LHCN-M2 (cell line): ENCODE measurements at regions not wholly inside any gene's neighbourhood (a gene's known extent, or its start where the extent isn't known, plus 50 kb on each side); places are given as distances from the start of the nearest gene placed in this dataset.
"Not testable (repeated sequence)": the region's sequence is repeated elsewhere in the genome, so short reads cannot be mapped to it uniquely, and the experiment has no call there.

Source experiments
- DNase-seq: peaks from one replicate; pipeline ENCODE4 v3.0.0-alpha.2; 2012; ENCODE audit warnings: low read depth

GRCh38 chr18:8882632-8883408, 177.5 kb downstream of the MTCL1 start:
- peak; percentile 28 for DNase-seq

DNA sequence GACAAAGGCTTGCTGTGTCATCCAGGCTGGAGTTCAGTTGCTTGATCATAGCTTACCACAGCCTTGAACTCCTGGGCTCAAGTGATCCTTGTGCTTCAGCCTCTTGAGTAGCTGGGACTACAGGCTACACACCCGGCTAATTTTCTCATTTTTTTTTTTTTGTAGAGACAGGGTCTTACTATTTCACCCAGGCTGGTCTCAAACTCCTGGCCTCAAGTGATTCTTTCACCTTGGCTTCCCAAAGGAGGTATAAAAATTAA, 178.0 kb downstream of the MTCL1 start:
- DNase-seq, result no peak

DNA sequence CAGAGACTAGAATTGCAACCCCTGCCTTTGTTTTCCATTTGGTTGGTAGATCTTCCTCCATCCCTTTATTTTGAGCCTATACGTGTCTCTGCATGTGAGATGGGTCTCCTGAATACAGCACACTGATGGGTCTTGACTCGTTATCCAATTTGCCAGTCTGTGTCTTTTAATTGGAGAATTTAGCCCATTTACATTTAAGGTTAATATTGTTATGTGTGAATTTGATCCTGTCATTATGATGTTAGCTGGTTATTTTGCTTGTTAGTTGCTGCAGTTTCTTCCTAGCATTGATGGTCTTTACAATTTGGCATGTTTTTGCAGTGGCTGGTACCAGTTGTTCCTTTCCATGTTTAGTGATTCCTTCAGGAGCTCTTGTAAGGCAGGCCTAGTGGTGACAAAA, 182.5 kb downstream of the MTCL1 start:
- DNase-seq, result not testable (repeated sequence)

DNA sequence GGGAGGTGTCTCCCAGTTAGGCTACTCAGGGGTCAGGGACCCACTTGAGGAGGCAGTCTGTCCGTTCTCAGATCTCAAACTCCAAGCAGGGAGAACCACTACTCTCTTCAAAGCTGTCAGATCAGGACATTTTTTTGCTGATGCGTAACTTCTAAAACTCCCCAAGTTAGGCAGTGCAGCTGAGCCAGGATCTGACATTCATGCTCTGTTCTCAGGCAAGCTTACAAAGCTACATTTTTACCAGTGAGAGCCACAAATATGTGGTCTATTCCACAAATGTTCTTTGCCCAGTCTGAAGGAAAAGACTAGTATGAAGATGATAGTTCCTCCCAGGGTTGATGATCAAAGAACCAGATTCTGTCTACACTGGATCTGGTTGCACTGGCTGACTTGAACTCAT, 184.1 kb downstream of the MTCL1 start:
- peak; percentile 14 for DNase-seq

- not testable (repeated sequence) for DNase-seq
Measured at GRCh38 chr18:8890503-8890902, 185.1 kb downstream of the MTCL1 start.

- DNase-seq, result peak; percentile 97
Measured at GRCh38 chr18:8890957-8891464, 185.7 kb downstream of the MTCL1 start.

GRCh38 chr18:8893221-8893620, 187.9 kb downstream of the MTCL1 start:
- no peak for DNase-seq

DNA sequence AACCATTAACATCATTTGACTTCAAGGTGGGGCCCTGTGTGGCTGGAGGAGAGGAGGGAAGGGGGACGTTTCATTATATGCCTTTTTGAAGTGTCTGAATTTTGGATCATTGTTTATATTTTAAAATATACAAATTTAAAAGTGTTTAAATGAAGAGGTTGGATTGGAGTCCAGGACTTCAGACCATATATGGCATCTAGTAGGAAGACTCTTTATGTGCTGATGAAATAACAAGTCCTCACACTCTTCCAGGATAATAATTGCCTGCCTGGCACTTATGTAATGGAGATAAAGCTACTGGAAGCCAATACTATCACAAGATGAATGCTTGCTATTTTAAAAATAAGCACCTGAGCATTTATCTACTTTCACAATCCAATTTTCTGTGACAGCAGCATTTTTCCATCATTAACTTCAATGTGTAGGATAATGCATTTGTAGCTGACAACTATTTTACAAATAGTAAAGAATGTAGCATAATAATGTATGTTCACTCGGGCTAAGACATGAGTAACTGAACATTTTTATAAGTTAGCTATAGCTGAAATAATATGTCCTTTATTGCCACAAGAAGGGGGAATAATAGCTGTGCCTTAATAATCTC, 188.4 kb downstream of the MTCL1 start:
- DNase-seq, result no peak

- no peak for DNase-seq
Measured at GRCh38 chr18:8894823-8895222, 189.5 kb downstream of the MTCL1 start.

- DNase-seq, result no peak
Measured at GRCh38 chr18:8895341-8895740, 190.0 kb downstream of the MTCL1 start.

DNA sequence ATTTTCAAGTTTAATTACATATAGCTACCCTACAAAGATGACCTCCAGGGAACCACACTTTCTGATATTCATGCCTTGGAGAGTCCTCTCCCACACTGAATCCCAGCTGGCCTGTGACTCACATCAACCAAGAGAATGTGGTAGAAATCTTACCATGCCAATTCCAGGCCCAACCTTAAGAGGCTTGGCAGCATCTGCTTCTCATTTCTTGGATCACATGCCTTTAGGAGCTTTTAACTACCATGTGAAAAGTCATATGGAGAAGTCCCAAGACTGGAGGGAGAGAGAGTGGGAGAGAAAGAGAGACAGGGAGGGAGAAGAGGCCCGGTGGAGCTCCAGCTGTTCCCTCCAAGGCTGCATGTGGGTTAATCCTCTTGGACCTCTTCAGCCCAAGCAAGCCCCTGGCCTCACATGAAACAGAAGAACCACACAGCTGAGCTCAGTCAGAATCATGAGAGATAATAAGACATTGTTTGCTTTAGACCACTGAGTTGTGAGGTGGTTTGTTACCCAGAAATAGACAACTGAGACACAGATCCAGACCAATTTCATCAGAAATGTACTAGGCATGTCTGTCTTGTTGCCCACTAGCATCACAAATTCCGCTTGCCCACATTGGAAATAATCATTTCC, 190.7 kb downstream of the MTCL1 start:
- DNase-seq, result peak; percentile 83

DNA sequence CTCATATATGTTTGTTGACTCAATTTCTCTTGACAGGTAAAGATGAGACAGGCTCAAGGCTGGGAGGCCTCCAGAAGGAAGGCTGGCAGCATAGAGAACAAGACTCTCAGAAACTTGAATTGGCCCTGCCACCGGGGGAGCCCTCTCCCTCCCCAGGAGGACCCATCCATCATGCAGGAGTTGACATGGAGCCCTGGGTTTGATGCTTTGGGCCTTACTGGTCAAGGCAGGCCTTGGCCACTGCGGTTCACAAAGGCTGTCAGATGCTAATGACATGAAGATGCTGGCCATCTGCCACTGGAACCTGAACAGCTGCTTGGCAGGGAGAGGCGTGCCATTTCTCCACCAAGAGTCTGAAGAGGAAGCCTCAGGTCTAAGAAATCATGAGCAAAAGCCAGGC, 193.6 kb downstream of the MTCL1 start:
- DNase-seq, result peak; percentile 89

DNA sequence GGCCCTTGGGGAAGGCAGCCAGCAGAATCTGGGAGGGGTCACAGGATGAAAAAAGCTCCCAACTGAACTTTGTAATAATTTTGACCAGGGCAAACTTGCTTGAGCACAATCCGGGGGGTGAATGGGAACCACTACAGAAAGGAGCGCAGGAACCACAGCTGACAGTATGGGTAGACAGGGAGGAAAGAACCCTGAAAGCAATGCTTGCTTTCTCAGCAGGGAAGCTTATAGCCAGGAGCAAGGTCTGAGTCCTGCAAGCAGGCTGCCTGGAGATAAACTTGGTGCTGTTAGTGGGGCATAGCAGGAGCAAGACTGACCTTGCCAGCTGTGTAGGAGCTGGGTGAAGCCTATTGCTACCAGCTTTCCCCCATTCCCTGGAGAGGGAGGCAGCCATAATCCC, 195.2 kb downstream of the MTCL1 start:
- DNase-seq, result no peak

DNA sequence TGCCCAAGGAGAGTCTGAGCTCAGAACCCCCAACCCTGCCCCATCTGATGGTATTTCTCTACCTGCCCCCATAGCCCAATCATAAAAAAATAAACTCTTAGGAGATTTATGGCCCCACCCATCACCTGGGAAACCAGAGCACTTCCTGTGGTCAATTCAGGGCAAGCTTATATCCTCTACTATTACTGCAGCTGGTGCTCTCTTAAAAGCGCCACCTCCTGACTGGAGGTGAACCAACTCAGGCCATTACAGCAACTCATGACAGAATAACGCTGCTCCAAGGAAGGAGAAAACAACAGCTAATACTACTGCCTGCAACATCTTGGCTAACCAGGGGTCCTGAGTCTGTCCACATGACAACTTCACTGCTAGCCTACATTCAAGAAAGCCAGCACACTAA, 195.7 kb downstream of the MTCL1 start:
- DNase-seq, result no peak

GRCh38 chr18:8904316-8904715, 198.2 kb upstream of the NDUFV2 start:
- DNase-seq, result no peak

GRCh38 chr18:8908792-8909510, 193.5 kb upstream of the NDUFV2 start:
- no peak for DNase-seq

DNA sequence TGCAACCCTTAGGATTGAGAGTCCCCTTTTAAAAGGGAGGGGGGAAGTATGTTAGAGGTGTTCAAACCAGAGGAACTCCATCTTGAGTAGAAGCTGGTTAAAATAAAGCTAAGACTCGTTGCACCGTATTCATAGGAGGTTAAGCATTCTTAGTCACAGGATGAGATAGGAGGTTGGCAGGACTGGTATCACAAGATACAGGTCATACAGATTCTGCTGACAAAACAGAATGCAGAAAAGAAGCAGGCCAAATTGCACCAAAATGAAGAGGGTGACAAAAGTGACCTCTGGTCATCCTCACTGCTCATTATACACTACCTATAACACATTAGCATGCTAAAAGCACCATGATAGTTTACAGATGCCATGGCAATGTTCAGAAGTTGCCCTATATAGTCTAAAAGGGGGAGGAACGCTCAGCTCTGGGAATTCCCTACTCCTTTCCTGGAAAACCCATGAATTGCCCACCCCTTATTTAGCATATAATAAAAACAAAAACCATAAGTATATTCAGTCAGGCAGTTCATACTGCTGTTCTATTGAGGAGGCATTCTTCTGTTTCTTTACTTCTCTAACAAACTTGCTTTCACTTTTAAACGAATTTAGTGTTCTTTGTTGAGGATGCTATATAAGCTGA, 192.2 kb upstream of the NDUFV2 start:
- no peak for DNase-seq

DNA sequence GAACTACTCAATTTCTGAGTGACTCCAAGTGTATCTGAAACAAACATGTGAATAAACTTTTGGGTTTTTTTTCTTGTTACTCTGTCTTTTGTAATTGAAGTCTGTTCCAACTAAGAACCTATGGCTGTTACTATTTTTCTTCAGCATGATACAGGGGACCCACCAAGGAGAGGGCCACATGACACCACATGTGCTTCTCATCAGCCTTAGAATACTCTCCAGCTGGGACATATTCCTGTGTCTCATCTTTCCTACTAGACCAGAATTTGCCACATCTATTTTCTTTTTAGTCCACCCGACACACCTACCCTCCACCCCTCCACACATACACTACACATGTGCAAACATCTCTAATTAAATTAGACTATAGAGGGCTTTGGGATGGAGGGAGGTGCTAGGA, 191.7 kb upstream of the NDUFV2 start:
- no peak for DNase-seq

DNA sequence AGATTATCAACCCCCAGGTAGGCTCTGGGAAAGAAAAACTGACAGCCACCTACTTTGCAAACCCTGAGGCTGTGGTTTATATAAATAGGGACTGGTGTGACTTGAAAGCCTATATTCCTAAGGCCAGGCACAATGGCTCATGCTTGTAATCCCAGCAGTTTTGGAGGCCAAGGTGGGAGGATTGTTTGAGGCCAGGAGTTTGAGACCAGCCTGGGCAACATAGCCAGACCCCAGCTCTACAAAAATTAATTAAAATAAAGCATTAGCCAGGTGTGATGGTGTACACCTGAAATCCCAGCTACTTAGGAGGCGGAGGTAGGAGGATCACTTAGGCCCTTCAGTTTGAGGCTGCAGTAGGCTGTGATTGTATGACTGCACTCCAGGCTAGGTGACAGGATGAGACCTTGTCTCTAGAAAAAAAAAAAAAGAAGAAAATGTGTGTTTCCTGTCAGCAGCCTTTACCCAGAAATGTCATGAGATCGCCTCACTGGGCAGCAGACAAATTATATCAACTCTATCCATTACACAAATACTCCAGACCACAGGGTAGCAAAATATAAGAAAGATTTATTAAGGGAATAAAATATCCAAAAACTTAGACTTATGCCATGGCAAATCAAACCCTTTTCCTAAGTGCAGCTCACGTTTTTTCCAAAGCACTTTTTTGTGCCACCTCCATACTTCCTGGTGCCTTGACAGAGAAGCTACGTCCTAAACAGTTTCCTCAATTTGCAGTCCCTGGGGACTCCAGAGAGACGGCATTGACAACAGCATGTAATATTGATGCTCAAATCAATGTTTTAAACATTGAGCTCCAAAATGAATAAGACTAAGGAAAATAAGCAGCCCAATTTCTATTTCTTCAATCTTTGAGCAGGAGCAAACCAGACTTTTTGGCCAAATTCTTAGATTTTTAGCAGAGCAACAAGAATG, 190.8 kb upstream of the NDUFV2 start:
- no peak for DNase-seq
